NCI-H2107 (cell line): ENCODE measurements at regions not wholly inside any gene's neighbourhood (a gene's known extent, or its start where the extent isn't known, plus 50 kb on each side); places are given as distances from the start of the nearest gene placed in this dataset.
A peak's percentile ranks its signal among the peaks of the same experiment; 100 is the strongest.
"Not testable (repeated sequence)": the region's sequence is repeated elsewhere in the genome, so short reads cannot be mapped to it uniquely, and the experiment has no call there.

Experiments used
- DNase-seq: peaks from one replicate; lab custom pipeline; 2025; lab: John Stamatoyannopoulos, UW

DNA sequence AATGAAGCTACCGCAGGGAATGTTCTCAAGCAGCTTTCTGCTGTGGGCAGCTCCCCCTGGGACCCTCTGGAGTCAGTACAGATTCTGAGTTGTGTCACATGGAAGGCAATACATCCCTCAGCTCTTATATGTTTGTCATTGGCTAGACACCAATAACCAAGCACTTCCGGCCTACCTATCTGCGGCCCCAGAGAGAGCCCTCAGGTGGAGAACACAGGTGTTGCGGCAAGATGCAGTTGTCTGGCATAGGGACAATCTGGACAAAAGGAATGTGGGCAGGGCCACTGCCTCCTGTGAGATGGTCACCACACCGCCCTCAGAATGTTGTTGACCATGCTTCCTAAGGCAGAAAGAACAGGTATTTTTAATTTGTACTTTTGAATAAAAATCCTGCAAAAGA, 118.7 kb downstream of the BRMS1L start:
- no peak for DNase-seq

- DNase-seq = no peak
Measured at GRCh38 chr14:35940291-35940690, 114.2 kb downstream of the BRMS1L start.

DNA sequence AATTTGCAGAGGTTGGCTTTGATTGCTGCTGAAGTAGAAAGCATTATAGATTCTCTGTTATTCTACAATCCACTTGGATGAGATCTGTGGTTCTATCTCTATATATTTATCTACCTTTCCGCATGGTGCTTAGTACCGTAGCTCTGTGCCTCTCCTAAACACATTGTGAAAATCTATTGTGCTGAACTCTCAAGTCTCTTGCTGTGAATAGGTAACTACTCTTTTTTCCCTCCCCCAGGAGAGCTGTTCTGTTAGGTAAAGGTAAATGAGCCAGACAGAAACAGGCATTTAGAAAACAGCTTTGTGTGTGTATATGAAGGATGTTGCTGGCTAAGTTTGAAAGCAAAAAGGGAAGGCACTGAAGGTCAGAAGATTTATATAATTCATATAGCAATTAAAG, 112.6 kb downstream of the BRMS1L start:
- DNase-seq = peak; percentile 39

GRCh38 chr14:35934499-35934898, 108.4 kb downstream of the BRMS1L start:
- DNase-seq = no peak

GRCh38 chr14:35932659-35933159, 106.6 kb downstream of the BRMS1L start:
- no peak for DNase-seq

DNA sequence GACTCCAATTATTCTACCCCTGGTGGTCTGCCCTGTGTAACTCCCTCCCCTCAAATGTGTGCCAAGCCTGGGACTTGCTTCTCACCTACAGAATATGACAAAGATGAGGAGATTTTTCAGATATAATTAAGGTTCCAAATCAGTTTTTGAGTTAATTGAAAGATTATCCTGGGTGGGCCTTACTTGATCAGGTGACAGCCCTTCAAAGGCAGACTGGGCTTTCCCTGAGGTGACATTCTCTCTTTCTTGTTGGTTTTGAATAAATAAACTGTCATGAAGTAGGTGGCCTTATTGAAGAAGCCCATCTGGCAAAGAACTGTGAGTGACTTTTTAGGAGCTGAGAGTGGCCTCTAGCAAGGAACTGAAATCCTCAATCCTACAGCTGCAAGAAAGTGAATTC, 106.0 kb downstream of the BRMS1L start:
- no peak for DNase-seq

- no peak for DNase-seq
Measured at GRCh38 chr14:35931346-35931745, 105.2 kb downstream of the BRMS1L start.

DNA sequence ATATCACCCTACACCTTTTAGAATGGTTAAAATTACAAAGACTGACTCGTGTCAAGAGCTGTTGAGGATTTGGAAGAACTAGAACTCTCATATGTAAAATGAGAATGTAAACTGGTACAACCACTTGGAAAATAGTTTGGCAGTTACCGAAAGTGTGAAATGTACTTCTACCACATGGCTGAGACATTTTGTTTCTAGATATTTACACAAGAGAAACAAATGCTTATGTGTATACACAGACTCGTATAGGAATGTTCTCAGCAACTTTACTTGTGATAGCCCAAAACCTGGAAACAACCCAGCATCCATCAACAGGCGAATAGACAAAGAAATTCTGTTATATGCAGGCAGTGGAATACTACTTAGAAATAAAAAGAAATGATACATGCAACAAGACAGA, 103.0 kb downstream of the BRMS1L start:
- no peak for DNase-seq

DNA sequence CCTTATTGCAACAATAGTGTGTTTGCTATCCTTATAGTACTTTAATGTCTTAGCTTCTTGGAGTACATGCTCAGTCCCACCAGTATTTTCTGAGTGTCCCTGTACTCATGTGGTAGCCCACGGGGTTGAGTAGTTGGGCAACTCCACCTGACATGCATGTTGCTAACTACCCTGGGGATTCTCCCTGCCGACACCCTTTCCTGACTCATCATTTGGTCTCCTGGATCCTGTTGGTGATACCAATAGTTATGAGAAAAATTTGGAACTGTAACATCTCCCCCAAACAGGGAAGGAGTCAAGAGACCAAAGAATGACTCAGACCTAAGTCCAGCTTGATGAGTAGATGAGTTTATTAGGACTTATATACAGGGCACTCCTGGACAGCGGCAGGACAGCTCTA, 101.6 kb downstream of the BRMS1L start:
- no peak for DNase-seq

DNA sequence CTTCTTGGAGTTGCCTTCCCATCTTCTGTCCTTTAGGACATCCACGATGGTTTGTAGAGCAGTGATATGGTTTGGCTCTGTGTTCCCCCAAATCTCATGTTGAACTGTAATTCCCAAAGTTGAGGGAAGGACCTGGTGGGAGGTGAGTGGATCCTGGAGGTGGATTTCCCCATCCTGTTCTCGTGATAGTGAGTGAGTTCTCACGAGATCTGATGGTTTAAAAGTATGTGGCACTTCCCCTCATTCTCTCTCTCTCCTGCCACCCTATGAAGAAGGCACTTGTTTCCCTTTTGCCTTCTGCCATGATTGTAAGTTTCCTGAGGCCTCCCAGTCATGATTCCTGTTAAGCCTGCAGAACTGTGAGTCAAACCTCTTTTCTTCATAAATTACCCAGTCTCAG, 99.2 kb downstream of the BRMS1L start:
- DNase-seq = no peak

DNA sequence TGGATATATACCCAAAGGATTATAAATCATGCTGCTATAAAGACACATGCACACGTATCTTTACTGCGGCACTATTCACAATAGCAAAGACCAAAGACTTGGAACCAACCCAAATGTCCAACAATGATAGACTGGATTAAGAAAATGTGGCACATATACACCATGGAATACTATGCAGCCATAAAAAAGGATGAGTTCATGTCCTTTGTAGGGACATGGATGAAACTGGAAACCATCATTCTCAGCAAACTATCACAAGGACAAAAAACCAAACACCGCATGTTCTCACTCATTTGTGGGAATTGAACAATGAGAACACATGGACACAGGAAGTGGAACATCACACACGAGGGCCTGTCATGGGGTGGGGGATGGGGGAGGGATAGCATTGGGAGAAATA, 96.5 kb downstream of the BRMS1L start:
- not testable (repeated sequence) for DNase-seq

DNA sequence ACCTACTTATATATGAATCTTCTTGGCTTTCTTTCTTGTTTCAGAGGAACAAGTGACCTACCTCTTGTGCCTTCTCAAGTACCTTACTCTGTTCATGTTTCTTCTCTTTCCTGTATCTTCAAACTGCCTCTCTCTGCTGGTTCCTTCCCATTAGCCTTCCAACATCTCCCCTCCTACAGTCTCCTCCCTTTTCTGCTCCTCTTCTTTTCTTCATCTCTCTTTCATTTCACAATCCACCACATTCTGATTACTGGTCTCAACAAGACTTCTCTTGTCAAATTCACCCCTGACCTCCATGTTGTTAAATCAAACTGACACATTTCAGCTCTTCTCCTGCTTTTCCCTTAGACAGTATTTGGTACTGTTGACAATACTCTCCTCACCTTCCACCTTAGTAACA, 95.6 kb downstream of the BRMS1L start:
- no peak for DNase-seq
